Astrocyte (in vitro differentiated cells and primary cell): ENCODE measurements at regions not wholly inside any gene's neighbourhood (a gene's known extent, or its start where the extent isn't known, plus 50 kb on each side); places are given as distances from the start of the nearest gene placed in this dataset.

Source experiments
- DNase-seq: peaks from one replicate; pipeline ENCODE4 v3.0.0-alpha.2; 2010; ENCODE audit warnings: low read depth
- FAIRE-seq: peaks from 2 replicates; lab custom pipeline; 2011; peaks lifted over from hg19 to GRCh38; lab: Jason Lieb, UNC
- H2AFZ ChIP-seq: 2 replicates; pipeline ENCODE4 v1.6.0; 2012; ENCODE audit warnings: low read depth, low read length, inconsistent platforms
- H3K27ac ChIP-seq: 2 replicates; pipeline ENCODE4 v1.5.1; 2011; ENCODE audit warnings: low read depth, low read length, inconsistent platforms
- H3K27me3 ChIP-seq: 2 replicates; pipeline ENCODE4 v1.6.0; 2011; ENCODE audit warnings: low read length, inconsistent platforms; ENCODE audit not compliant: insufficient read depth
- H3K36me3 ChIP-seq: 2 replicates; pipeline ENCODE4 v1.5.1; 2011; ENCODE audit warnings: low read length, inconsistent platforms; ENCODE audit not compliant: insufficient read depth
- H3K4me1 ChIP-seq: 2 replicates; pipeline ENCODE4 v1.5.1; 2011; ENCODE audit warnings: low read length, inconsistent platforms; ENCODE audit not compliant: insufficient read depth
- H3K4me2 ChIP-seq: 2 replicates; pipeline ENCODE4 v1.6.0; 2012; ENCODE audit warnings: low read length, inconsistent platforms
- H3K4me3 ChIP-seq: 2 replicates; pipeline ENCODE4 v1.5.1; 2011; ENCODE audit warnings: low read depth, mild to moderate bottlenecking, low read length, inconsistent platforms; ENCODE audit not compliant: insufficient read depth
- H3K79me2 ChIP-seq: 2 replicates; pipeline ENCODE4 v1.6.0; 2012; ENCODE audit warnings: mild to moderate bottlenecking, low read length, inconsistent platforms; ENCODE audit not compliant: insufficient read depth
- H3K9ac ChIP-seq: 2 replicates; pipeline ENCODE4 v1.6.0; 2012; ENCODE audit warnings: mild to moderate bottlenecking, low read length, inconsistent platforms
- H3K9me3 ChIP-seq: 2 replicates; pipeline ENCODE4 v1.5.1; 2012; ENCODE audit warnings: low read depth, mild to moderate bottlenecking, low read length, inconsistent platforms; ENCODE audit not compliant: insufficient read depth
- H4K20me1 ChIP-seq: 2 replicates; pipeline ENCODE4 v1.6.0; 2012; ENCODE audit warnings: low read length, inconsistent platforms; ENCODE audit not compliant: insufficient read depth
- H3K27ac Mint-ChIP-seq: one replicate; pipeline ENCODE4 v1.8.0; 2021; ENCODE audit warnings: mild to moderate bottlenecking, mixed read lengths; ENCODE audit not compliant: unreplicated experiment
- H3K27me3 Mint-ChIP-seq: one replicate; pipeline ENCODE4 v1.8.0; 2021; ENCODE audit warnings: low read depth, mixed read lengths; ENCODE audit not compliant: unreplicated experiment
- H3K36me3 Mint-ChIP-seq: one replicate; pipeline ENCODE4 v1.8.0; 2021; ENCODE audit warnings: low read depth, mixed read lengths; ENCODE audit not compliant: unreplicated experiment
- H3K4me1 Mint-ChIP-seq: one replicate; pipeline ENCODE4 v1.8.0; 2021; ENCODE audit warnings: low read depth, mixed read lengths; ENCODE audit not compliant: unreplicated experiment
- H3K4me3 Mint-ChIP-seq: one replicate; pipeline ENCODE4 v1.8.0; 2021; ENCODE audit warnings: mild to moderate bottlenecking, moderate library complexity, mixed read lengths; ENCODE audit not compliant: unreplicated experiment
- H3K9me3 Mint-ChIP-seq: one replicate; pipeline ENCODE4 v1.8.0; 2021; ENCODE audit warnings: mild to moderate bottlenecking, mixed read lengths; ENCODE audit not compliant: unreplicated experiment
- CTCF ChIP-seq: IDR thresholded peaks from 2 replicates; pipeline ENCODE4 v1.5.1; 2011; ENCODE audit warnings: low read depth, mild to moderate bottlenecking, inconsistent platforms, low read length, moderate library complexity; ENCODE audit not compliant: insufficient read depth
- EZH2 ChIP-seq: IDR thresholded peaks from 2 replicates; pipeline ENCODE4 v1.6.1; 2012; ENCODE audit warnings: mild to moderate bottlenecking, low read length, inconsistent platforms; ENCODE audit not compliant: insufficient read depth

- Histone ChIP-seq H4K20me1 (no peaks in the 10 kb centered on the region), H3K4me1 (peaks cover 5% of the 10 kb centered on the region), H3K9me3 (no peaks in the 10 kb centered on the region), H3K27ac (no peak overlapping the region), H3K4me2 (no peak overlapping the region), H2AFZ (no peak overlapping the region), H3K9ac (no peak overlapping the region), H3K36me3 (no peaks in the 10 kb centered on the region), H3K79me2 (no peaks in the 10 kb centered on the region), H3K4me3 (no peak overlapping the region), H3K27me3 (peaks cover 7% of the 10 kb centered on the region)
- no peak overlapping the region for H3K4me3 Mint-ChIP-seq
- peaks cover 5% of the 10 kb centered on the region for H3K9me3 Mint-ChIP-seq
- H3K27me3 Mint-ChIP-seq: peaks cover 15% of the 10 kb centered on the region
- peaks cover 12% of the 10 kb centered on the region for H3K4me1 Mint-ChIP-seq
- no peak for TF ChIP-seq CTCF
- no peak for TF ChIP-seq EZH2
- peak; percentile 77 for DNase-seq
- no peak overlapping the region for H3K27ac Mint-ChIP-seq
- no peaks in the 10 kb centered on the region for H3K36me3 Mint-ChIP-seq
- FAIRE-seq: no peak
These were observed 281.0 kb upstream of the SULF2 start for GRCh38 chr20:48066246-48066645.

GRCh38 chr20:48065833-48066232 lies 280.6 kb upstream of the SULF2 start:
- DNase-seq (no peak), FAIRE-seq (no peak)
- no peak for TF ChIP-seq CTCF
- TF ChIP-seq EZH2: no peak
- H3K36me3 Mint-ChIP-seq: no peaks in the 10 kb centered on the region
- H3K27ac Mint-ChIP-seq: no peak overlapping the region
- H3K4me3 Mint-ChIP-seq: no peak overlapping the region
- Histone ChIP-seq H4K20me1 (no peaks in the 10 kb centered on the region), H3K9me3 (no peaks in the 10 kb centered on the region), H3K36me3 (no peaks in the 10 kb centered on the region), H2AFZ (no peak overlapping the region), H3K9ac (no peak overlapping the region), H3K79me2 (no peaks in the 10 kb centered on the region), H3K4me2 (no peak overlapping the region), H3K27me3 (peaks cover 7% of the 10 kb centered on the region), H3K4me1 (peaks cover 5% of the 10 kb centered on the region), H3K27ac (no peak overlapping the region), H3K4me3 (no peak overlapping the region)
- peaks cover 12% of the 10 kb centered on the region for H3K4me1 Mint-ChIP-seq
- H3K9me3 Mint-ChIP-seq: peaks cover 5% of the 10 kb centered on the region
- H3K27me3 Mint-ChIP-seq: peaks cover 13% of the 10 kb centered on the region

- peaks cover 4% of the 10 kb centered on the region for H3K9me3 Mint-ChIP-seq
These were observed 279.6 kb upstream of the SULF2 start for GRCh38 chr20:48064929-48065328.

More at GRCh38 chr20:48064929-48065328, 279.6 kb upstream of the SULF2 start:
- Histone ChIP-seq H3K9me3 (no peaks in the 10 kb centered on the region), H2AFZ (no peak overlapping the region), H3K36me3 (no peaks in the 10 kb centered on the region), H3K9ac (no peak overlapping the region), H3K4me2 (peak overlapping the region; percentile 5), H3K4me3 (no peak overlapping the region), H3K27me3 (no peaks in the 10 kb centered on the region), H3K27ac (no peak overlapping the region), H4K20me1 (no peaks in the 10 kb centered on the region), H3K4me1 (peaks cover 5% of the 10 kb centered on the region), H3K79me2 (no peaks in the 10 kb centered on the region)
- DNase-seq (peak; percentile 77), FAIRE-seq (no peak)
- H3K36me3 Mint-ChIP-seq: no peaks in the 10 kb centered on the region
- no peak overlapping the region for H3K27ac Mint-ChIP-seq
- peaks cover 4% of the 10 kb centered on the region for H3K27me3 Mint-ChIP-seq
- peaks cover 12% of the 10 kb centered on the region for H3K4me1 Mint-ChIP-seq
- TF ChIP-seq CTCF (no peak), EZH2 (no peak)
- no peak overlapping the region for H3K4me3 Mint-ChIP-seq
